ENCODE measurements at regions not wholly inside any gene's neighbourhood (a gene's known extent, or its start where the extent isn't known, plus 50 kb on each side); places are given as distances from the start of the nearest gene placed in this dataset.

- no peak for ATAC-seq (ENCODE audit: low FRiP score)
- TF ChIP-seq CTCF (IDR thresholded peaks at IDR 0.05): no peak
- no peak for DNase-seq (ENCODE audit: low spot score)
Measured at GRCh38 chr15:70525551-70525950, 237.8 kb downstream of the UACA start.

GRCh38 chr15:70524470-70524869, 238.9 kb downstream of the UACA start:
- no peak for TF ChIP-seq CTCF (IDR thresholded peaks at IDR 0.05)
- ATAC-seq (ENCODE audit: low FRiP score) (no peak), DNase-seq (ENCODE audit: low spot score) (no peak)

GRCh38 chr15:70523616-70524015, 239.7 kb downstream of the UACA start:
- ATAC-seq (ENCODE audit: low FRiP score): no peak
- DNase-seq (ENCODE audit: low spot score): no peak
- no peak for TF ChIP-seq CTCF (IDR thresholded peaks at IDR 0.05)

- no peak for TF ChIP-seq CTCF (IDR thresholded peaks at IDR 0.05)
- ATAC-seq (ENCODE audit: low FRiP score) (no peak), DNase-seq (ENCODE audit: low spot score) (no peak)
Measured at GRCh38 chr15:70523192-70523591, 240.2 kb downstream of the UACA start.

- no peak for DNase-seq (ENCODE audit: low spot score)
- ATAC-seq (ENCODE audit: low FRiP score): no peak
- TF ChIP-seq CTCF (IDR thresholded peaks at IDR 0.05): no peak
Measured at GRCh38 chr15:70522323-70522966, 240.9 kb downstream of the UACA start.

GRCh38 chr15:70521576-70522322, 241.6 kb downstream of the UACA start:
- DNase-seq (ENCODE audit: low spot score): no peak
- no peak for ATAC-seq (ENCODE audit: low FRiP score)
- TF ChIP-seq CTCF (IDR thresholded peaks at IDR 0.05): no peak

GRCh38 chr15:70519616-70520015, 243.7 kb downstream of the UACA start:
- ATAC-seq (ENCODE audit: low FRiP score) (no peak), DNase-seq (ENCODE audit: low spot score) (no peak)
- TF ChIP-seq CTCF (IDR thresholded peaks at IDR 0.05): no peak
